Skeletal muscle tissue (tissue), 3 donors: ENCODE measurements at regions not wholly inside any gene's neighbourhood (a gene's known extent, or its start where the extent isn't known, plus 50 kb on each side); places are given as distances from the start of the nearest gene placed in this dataset.

Source experiments
- H3K27ac ChIP-seq: one replicate; pipeline ENCODE4 v1.7.0; 2013; ENCODE audit warnings: mild to moderate bottlenecking, low read depth, low read length, inconsistent platforms
- H3K27me3 ChIP-seq, 3 donors: one replicate each; pipeline ENCODE4 v1.7.0; 2013; ENCODE audit warnings: low read length in 3 of 3; ENCODE audit not compliant: control insufficient read depth in 3 of 3, insufficient read depth in 3 of 3
- H3K36me3 ChIP-seq, 3 donors: one replicate each; pipeline ENCODE4 v1.7.0; 2013; ENCODE audit warnings: low read length in 3 of 3; ENCODE audit not compliant: control insufficient read depth in 3 of 3, insufficient read depth in 3 of 3
- H3K4me1 ChIP-seq, 3 donors: one replicate each; pipeline ENCODE4 v1.7.0; 2013; ENCODE audit warnings: low read length in 3 of 3, mild to moderate bottlenecking in 3 of 3; ENCODE audit not compliant: control insufficient read depth in 3 of 3, insufficient read depth in 3 of 3
- H3K4me3 ChIP-seq, 3 donors: one replicate each; pipeline ENCODE4 v1.7.0; 2013; ENCODE audit warnings: low read length in 3 of 3
- H3K9ac ChIP-seq, 3 donors: one replicate each; pipeline ENCODE4 v1.7.0; 2013; ENCODE audit warnings: low read length in 3 of 3, mild to moderate bottlenecking in 3 of 3, moderate library complexity in 2 of 3, low read depth in 1 of 3
- H3K9me3 ChIP-seq, 3 donors: one replicate each; pipeline ENCODE4 v1.7.0; 2013; ENCODE audit warnings: low read length in 3 of 3; ENCODE audit not compliant: control insufficient read depth in 3 of 3
- donor health status: Osteomylitis.

DNA sequence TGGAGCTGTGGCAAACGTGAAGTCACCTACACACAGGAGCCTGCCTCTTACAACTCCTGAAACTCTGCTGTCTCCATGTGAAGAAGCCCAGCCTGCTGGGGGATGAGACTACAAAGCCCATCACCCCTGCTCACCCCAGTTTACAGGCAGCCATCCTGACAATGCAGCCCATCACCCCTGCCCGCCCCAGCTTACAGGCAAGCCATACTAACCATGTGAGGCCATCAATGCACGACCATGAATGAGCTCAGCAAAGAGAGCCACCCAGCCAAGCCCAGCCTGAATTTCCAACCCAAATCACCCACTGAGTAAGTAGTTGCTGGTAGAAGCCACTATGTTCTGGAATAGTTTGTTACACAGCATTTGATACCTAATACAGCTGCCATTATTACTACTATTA lies 185.4 kb upstream of the NSMCE3 start:
- no peaks in the 10 kb centered on the region for H3K36me3 ChIP-seq
- peaks cover 0 to 2% (median 0%) of the 10 kb centered on the region in 3 donors for H3K27me3 ChIP-seq
- no peak overlapping the region for H3K4me3 ChIP-seq
- no peaks in the 10 kb centered on the region for H3K9me3 ChIP-seq
- H3K4me1 ChIP-seq = no peaks in the 10 kb centered on the region
- H3K27ac ChIP-seq = no peak overlapping the region
- H3K9ac ChIP-seq = no peak overlapping the region

DNA sequence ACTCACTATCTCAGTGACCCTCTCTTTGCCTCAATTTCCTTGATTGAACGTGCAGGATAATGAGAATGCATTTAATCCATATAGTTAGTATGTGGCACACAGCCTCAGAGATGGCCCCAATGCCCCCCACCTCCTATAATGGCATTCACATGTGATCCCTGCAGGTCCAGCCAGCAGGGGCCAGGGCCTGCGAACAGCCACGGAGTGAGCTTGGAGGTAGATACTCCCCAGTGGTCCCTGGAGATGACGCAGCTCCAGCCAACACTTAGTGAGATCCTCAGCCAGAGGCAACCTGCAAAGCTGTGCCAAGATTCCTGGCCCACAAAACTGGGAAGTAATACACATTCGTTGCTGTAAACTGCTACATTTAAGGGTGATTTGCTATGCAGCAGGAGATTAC lies 184.9 kb upstream of the NSMCE3 start:
- Histone ChIP-seq H3K36me3 (no peaks in the 10 kb centered on the region), H3K9me3 (no peaks in the 10 kb centered on the region), H3K9ac (no peak overlapping the region), H3K4me3 (no peak overlapping the region), H3K27me3 (peaks cover 0 to 2% (median 0%) of the 10 kb centered on the region in 3 donors), H3K27ac (no peak overlapping the region), H3K4me1 (no peaks in the 10 kb centered on the region)

DNA sequence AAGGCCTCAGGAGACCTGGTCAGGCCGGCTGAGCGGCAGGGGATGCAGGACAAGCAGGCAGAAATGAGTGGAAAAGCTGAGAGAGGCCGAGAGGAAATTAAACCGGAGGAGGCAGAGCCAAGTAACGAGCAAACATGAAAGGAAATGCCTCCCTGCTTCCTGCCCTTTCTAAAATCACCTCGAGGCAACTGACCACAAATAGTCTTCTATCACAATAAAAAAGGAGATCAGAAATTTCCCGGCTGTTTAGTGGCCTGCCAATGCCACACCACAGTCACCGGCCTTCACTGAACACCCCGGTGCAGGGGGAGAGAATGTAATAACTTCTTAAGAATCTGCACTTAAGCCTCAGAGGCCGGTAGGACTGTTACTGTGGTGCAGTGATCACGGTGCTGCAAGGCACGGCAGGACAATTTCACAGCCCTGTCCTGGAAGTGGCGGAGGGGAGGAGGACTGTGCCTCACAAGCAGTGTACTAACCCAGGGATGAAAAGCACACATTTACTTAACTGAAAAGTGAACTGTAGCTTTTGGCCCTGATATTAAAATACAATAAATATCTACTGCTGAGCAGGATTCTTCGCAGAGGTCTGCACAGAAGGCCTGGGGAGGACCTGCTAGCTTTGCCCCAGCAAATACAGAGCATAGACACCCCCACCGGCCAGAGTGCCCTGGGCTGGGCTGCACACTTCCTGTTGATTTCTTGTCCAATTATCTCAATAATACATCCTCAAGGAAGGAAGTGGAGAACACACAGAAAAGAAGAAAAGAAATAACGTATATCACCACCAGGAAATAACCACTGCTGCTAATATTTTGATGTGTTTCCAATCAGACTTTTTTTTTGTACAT lies 183.5 kb upstream of the NSMCE3 start:
- Histone ChIP-seq H3K27ac (no peak overlapping the region), H3K4me1 (no peaks in the 10 kb centered on the region)

DNA sequence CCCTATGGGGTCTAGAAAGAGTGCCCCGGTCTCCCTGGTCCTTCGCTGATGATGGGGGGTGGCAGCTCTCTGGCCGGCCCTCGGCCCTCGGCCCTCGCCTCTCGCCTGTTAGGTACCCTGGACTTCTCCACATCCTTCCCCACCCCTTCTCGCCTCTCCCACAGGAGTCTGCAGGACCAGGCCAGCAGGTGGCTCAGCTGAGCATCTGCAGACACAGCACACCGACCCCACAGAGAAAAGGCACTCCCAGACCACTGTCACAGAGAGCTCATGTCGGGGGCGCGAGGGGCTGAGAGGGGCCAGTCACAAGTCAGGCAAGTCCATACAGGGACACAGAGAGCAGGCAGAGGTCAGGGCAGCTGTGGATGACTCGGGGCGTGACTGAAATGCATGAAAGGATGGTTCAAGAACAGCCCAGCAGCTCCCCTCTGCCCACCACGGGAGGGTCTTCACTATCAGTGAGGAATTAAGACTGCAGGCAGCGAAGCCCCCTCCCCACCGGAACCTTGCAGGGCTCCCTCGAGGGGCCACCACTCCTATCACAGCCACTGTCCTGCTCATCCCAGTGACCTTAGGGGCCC lies 181.7 kb upstream of the NSMCE3 start:
- Histone ChIP-seq H3K9me3 (no peaks in the 10 kb centered on the region), H3K4me1 (no peaks in the 10 kb centered on the region)

More for the DNA sequence above, 183.5 kb upstream of the NSMCE3 start:
- no peak overlapping the region for H3K4me3 ChIP-seq
- no peaks in the 10 kb centered on the region for H3K36me3 ChIP-seq
- H3K27me3 ChIP-seq = peaks cover 0 to 2% (median 0%) of the 10 kb centered on the region in 3 donors
- H3K9me3 ChIP-seq = no peaks in the 10 kb centered on the region
- no peak overlapping the region for H3K9ac ChIP-seq

DNA sequence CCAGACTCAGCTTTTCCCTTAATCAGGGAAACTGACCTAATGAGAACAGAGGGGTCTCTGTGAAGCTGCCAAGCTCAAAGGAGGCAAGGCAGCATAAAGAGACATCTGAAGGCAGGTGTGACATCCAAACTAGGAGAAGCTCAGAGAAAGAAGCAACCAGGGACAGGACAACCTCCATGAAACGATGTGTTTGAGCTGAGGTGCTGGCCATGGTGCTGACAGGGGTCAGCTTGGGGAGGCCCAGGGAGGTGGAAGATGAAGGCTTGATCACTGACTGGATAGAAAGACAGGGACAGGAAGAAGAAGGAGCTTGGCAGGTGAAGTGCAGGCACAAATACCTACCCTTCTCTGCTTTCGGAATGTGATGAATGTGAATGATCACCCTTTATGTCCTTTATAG lies 179.5 kb upstream of the NSMCE3 start:
- Histone ChIP-seq H3K27me3 (peaks cover 0 to 4% (median 0%) of the 10 kb centered on the region in 3 donors), H3K27ac (no peak overlapping the region), H3K9ac (no peak overlapping the region), H3K36me3 (no peaks in the 10 kb centered on the region), H3K4me3 (no peak overlapping the region), H3K4me1 (no peaks in the 10 kb centered on the region), H3K9me3 (no peaks in the 10 kb centered on the region)

More for the DNA sequence above, 181.7 kb upstream of the NSMCE3 start:
- Histone ChIP-seq H3K4me3 (no peak overlapping the region), H3K9ac (no peak overlapping the region), H3K27ac (no peak overlapping the region), H3K27me3 (peaks cover 0 to 4% (median 0%) of the 10 kb centered on the region in 3 donors), H3K36me3 (no peaks in the 10 kb centered on the region)

DNA sequence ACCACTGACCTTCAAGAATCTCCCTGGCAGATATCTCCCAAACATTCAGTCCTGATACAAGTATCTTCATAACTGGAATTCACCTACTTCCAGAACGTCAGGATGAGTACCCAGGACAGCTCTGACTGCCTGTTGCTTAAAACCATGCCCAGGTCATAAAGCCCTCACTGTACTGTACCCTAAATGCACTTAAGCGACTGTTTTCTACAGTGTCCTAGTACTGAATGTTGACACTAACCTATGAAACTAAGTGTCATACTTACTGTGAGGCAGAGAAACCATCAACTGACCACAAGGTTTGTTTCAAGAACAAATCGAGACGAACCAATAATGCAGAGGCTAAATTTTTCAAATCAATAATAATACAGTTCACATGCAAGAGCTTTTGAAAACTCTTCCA lies 178.7 kb upstream of the NSMCE3 start:
- Histone ChIP-seq H3K36me3 (no peaks in the 10 kb centered on the region), H3K27me3 (peaks cover 0 to 4% (median 0%) of the 10 kb centered on the region in 3 donors), H3K9ac (no peak overlapping the region), H3K27ac (no peak overlapping the region), H3K9me3 (no peaks in the 10 kb centered on the region), H3K4me3 (no peak overlapping the region), H3K4me1 (no peaks in the 10 kb centered on the region)

DNA sequence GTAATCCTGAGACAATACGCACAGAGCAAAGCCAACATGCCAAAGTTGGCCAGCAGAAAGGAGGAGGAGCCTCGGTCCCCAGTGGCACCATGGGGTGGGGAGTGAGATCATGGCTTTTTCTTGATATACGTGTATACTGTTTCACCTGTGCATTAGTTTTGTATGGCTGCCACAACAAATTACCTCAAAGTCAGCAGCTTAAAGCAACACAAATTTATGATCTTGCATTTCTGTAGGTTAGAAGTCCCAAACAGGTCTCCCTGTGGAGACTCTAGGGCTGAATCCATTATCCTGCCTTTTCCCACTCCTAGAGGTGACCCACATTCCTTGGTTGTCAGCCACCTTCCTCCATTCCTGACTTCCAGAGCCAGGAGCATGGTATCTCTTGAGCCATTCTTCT lies 176.9 kb upstream of the NSMCE3 start:
- Histone ChIP-seq H3K36me3 (no peaks in the 10 kb centered on the region), H3K9me3 (no peaks in the 10 kb centered on the region), H3K4me3 (no peak overlapping the region), H3K9ac (no peak overlapping the region), H3K4me1 (no peaks in the 10 kb centered on the region), H3K27ac (no peak overlapping the region), H3K27me3 (peaks cover 0 to 2% (median 0%) of the 10 kb centered on the region in 3 donors)

DNA sequence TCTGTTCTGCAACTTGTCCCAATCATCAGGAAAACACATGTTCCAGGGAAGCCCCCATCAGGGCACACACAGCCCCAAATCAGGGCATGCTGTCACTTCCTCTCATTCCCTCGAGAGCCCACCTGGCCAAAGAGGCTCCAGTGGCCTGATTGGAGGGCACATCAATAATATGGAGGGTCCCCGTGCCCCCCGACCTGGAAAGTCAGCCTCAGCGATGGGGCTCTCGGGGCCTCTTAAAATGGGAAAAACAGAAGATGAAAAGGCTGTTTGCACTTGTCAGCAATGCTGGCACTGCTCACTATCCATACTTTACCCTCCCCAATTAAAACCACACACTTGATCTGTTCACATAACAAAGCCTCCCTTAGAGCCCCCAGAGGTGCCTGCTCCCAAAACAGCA lies 172.9 kb upstream of the NSMCE3 start:
- no peaks in the 10 kb centered on the region for H3K36me3 ChIP-seq
- H3K27ac ChIP-seq = no peak overlapping the region

DNA sequence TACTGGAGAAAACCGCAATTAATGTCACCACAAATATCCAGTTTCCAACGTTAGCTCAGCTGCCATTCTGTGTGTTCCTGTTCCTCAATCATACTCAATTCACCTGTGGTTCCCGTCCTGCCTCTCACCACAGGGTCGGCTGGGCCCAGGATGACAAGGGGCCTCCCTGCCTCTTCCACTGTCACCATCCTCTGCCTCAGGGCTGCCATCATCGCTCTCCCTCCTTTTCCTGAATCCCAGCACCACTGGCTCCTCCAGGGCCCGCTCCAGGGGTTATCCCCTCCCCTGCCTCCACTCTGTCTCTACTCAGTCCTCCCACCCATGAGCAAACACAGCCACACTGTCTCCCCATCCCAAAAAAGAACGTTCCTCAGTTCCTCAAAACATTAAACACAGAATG lies 170.9 kb upstream of the NSMCE3 start:
- no peaks in the 10 kb centered on the region for H3K9me3 ChIP-seq
- H3K4me3 ChIP-seq = no peak overlapping the region
- H3K27ac ChIP-seq = no peak overlapping the region
- H3K36me3 ChIP-seq = no peaks in the 10 kb centered on the region
- no peaks in the 10 kb centered on the region for H3K27me3 ChIP-seq
- H3K4me1 ChIP-seq = no peaks in the 10 kb centered on the region
- H3K9ac ChIP-seq = no peak overlapping the region

More for the DNA sequence above, 172.9 kb upstream of the NSMCE3 start:
- Histone ChIP-seq H3K4me3 (no peak overlapping the region), H3K9me3 (no peaks in the 10 kb centered on the region), H3K4me1 (no peaks in the 10 kb centered on the region), H3K9ac (no peak overlapping the region), H3K27me3 (peaks cover 0 to 2% (median 0%) of the 10 kb centered on the region in 3 donors)

DNA sequence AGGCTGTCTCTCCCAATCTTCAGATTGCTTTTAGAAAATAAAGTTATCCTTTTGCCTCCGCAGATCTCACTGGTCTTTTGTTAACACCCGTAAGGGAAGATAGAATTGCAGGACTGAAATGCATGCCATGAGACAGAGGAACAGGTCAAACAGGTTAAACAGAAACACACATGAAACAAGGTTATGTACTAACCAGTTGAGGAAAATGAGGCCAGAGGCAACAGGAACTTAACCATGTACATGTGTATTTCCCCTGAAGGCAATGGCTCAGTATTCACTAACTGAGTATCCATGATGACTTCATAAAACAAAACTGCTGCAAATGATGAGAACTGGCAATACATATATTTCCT lies 169.1 kb upstream of the NSMCE3 start:
- Histone ChIP-seq H3K9ac (no peak overlapping the region), H3K36me3 (no peaks in the 10 kb centered on the region), H3K27ac (no peak overlapping the region), H3K27me3 (no peaks in the 10 kb centered on the region), H3K4me1 (no peaks in the 10 kb centered on the region), H3K9me3 (no peaks in the 10 kb centered on the region), H3K4me3 (no peak overlapping the region)
